NCI-H1105 treated with DMSO at 0.1 percent for 48 hours (cell line): ENCODE measurements at regions not wholly inside any gene's neighbourhood (a gene's known extent, or its start where the extent isn't known, plus 50 kb on each side); places are given as distances from the start of the nearest gene placed in this dataset.
"Not testable (repeated sequence)": the region's sequence is repeated elsewhere in the genome, so short reads cannot be mapped to it uniquely, and the experiment has no call there.

ENCODE experiments used
- DNase-seq: peaks from one replicate; lab custom pipeline; 2025; lab: John Stamatoyannopoulos, UW

GRCh38 chr5:177941386-177941785, 54.7 kb downstream of the PROP1 start:
- DNase-seq: not testable (repeated sequence)

- peak; percentile 13 for DNase-seq
Observed at GRCh38 chr5:177939246-177940171, 56.5 kb downstream of the PROP1 start.

DNA sequence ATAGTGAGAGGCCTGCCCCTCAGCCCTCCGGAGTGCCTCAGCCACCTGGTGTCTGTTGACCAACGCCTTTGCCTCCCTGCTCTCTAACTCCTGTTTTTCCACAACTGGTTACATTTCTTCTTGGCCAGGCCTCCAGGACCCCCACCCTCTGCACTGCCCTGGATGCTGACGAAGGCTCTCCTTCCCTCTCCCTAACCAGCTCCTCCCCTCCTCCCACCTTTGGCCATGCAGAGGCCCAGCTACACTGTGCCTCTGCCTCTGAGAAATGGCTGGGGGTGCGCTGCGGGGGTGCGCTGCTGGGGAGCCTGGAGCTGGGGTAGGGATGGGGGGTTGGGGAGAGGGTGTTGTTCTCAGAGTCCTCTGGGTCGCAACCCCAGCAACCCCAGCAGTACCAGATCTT, 57.3 kb downstream of the PROP1 start:
- DNase-seq: not testable (repeated sequence)

- DNase-seq: not testable (repeated sequence)
Observed at GRCh38 chr5:177934233-177934632, 61.8 kb downstream of the PROP1 start.

- DNase-seq: not testable (repeated sequence)
Observed at GRCh38 chr5:177930269-177931022, 65.6 kb downstream of the PROP1 start.

- not testable (repeated sequence) for DNase-seq
Observed at GRCh38 chr5:177929618-177930017, 66.4 kb downstream of the PROP1 start.

GRCh38 chr5:177927500-177927899, 68.5 kb downstream of the PROP1 start:
- DNase-seq: not testable (repeated sequence)

GRCh38 chr5:177924577-177924976, 71.5 kb downstream of the PROP1 start:
- not testable (repeated sequence) for DNase-seq

DNA sequence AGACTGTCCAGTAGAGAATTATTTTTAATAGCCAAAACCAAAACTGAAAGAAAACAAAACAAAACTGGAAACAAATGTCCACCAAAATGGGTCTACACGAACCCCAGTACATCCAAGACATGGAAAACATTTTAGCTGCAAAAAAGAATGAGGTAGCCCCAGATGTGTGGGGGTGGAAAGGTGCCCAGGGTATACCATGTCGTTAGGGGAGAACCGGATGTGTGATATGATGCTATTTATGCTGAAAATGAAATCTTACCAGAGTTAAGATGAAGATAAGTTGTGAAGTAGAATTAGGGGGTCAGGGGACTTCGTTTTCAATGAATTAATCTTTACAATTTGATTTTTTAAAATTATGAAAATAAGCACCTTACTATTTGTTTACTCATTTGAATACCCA, 72.2 kb downstream of the PROP1 start:
- not testable (repeated sequence) for DNase-seq

DNA sequence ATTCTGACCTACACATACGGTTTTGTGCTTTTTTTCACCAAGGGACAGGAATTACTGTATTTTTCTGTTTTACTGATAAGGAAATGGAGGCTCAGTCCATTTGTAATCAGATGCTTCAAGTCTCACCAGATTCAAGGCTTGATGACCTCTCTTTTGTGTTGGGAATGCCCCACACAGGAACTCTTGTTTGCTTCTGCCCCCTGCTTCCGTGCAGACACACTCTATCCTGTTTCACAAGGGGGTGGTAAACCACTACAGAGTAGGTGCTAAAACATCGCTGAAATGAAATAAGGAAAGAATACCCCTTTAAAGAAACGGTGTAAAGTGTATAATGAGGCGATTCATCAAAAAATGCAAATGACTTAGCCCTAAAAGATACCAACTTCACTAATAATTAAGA, 72.9 kb downstream of the PROP1 start:
- DNase-seq: not testable (repeated sequence)

GRCh38 chr5:177909261-177909660, 86.8 kb downstream of the PROP1 start:
- DNase-seq: not testable (repeated sequence)

DNA sequence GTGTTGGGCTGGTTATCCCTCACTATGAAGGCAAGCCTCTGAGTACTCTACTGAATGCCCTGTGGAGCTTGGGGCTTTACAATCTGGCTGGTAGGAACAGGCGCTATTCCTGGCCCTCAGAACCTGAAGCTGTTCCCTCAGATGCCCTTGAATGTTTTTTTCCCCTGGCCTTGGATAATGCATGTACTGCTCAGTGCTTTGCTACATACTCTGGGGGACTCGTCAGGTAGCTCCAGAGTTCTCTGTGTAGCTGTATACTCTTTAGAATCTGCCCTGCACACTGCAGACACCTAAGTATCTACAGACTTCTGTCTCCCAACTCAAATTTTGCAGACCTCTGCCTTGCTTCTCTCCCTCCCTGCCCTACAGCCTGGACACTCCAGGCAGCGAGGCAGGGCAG, 93.2 kb downstream of the PROP1 start:
- not testable (repeated sequence) for DNase-seq

GRCh38 chr5:177900066-177900465, 96.0 kb downstream of the PROP1 start:
- DNase-seq: not testable (repeated sequence)

DNA sequence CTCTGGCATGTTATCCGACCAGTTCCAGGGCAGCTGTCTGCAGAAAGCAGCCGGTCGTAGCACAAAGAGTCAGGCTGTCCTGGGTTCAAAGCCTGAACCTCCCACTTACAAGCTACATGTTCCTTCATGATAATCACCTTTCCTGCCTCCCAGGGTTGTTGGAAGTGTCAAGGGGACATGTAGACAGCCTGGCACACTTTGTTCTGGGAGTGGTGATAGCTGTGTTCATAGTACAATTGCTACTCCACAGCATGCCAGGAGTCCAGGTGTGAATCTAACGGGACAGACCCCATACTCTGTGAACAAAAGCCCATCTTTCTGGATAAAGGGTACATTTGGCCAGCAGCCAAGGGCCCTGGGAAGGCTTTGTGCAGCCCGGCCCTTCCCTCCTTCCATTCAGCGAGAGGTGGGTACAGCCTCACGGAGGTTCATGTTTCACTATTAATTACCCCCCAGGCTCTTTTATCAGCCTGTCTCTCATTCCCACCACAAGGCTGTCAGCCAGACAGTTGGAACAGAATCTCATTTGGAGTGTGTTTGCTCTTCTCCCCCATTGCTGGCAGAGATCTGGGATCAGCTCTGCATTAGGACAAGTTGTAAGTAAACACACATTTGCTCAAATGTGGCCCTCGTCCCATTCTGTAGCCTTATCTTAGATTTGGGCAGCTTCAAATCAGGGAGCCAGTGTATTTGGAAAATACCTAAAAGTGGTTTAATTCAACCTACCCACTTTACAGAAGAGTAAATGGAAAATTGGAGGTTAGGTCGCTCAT, 101.2 kb downstream of the PROP1 start:
- DNase-seq: not testable (repeated sequence)

DNA sequence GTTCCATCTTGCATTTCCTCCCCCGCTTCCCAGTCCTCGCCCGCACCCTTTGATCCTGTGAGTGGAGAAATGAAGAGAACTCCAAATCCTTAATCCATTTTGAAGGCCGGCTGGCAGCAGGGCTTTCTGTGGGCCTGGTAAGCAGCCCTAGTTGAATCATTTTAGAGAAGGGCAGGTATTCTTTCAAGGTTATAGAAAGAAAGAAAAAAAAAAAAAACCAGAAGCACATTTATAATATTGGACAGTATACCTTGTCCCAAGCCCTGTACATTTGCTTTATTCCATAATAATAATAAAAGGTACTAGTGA, 103.7 kb downstream of the PROP1 start:
- not testable (repeated sequence) for DNase-seq

DNA sequence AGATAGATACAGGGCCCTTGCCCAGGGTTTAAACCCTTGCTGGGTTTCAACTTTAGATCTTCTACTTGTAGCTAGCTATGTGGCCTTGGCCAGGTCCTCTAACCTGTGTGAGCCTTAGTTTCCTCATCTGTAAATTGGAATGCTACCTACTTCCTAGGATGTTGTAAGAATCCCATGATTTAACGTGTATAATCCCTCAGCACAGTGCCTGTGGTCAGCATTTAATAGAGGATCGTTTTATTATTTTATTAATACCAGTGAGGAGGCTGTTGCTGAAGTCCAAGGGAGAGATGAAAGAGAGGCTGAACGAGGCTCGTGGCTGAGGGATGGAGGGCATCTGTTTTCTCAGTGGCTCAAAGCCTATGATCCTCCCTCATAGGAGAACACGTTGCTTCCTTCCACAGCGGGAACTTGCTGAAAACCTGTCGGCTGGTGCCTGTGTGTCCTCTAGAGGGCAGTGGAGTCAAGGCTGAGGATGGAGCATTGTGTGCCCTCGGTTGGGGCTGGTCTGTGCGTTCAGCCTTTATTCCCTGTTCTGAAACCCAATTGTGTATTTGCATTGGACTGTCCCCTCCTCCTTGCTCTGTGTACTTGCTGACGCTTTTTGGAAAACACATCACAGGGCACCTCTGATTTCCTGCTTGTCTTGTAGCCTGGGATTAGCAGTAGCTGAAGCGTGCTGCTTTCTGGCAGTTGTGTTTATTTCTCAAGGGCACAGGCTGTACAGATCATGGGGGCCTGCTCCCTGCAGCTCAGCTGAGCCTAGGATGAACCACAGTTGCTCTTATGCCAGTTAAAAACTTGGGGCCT, 104.3 kb downstream of the PROP1 start:
- not testable (repeated sequence) for DNase-seq

DNA sequence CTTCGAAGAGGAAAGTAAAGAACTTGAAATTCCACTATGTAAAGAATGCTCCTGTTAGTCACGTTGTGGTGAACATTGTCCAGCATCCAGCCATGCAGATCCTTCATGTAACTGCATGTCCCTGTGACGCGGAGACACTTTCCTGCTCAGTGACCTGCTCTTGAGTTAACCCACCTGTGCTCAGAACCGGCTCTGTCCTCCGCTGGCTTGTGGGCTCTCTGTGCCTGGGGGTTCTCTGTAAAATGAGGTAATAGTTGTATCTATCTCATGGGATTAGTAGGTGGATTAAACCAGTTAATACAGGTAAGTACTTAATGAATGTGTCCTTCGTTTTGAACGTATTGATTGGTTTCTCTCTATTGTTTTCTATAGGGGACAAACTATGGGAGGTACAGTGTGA, 100.6 kb upstream of the FAM153A start:
- not testable (repeated sequence) for DNase-seq

DNA sequence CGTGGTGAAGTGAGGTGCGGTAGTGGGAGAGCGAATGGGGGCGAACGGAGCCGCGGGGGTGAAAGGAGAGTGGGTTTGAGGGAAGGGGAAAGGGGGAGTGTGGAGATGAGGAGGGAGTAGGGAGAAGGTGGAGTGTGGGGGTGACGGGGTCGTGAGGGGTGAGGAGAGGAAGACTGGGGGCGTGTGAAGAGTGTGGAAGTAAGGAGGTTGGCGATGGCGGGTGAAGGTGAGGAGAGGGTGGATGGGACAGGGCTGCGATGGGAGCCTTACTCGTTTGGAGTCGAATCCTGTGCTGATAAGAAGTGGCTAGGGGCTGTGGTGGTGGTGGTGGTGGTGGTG, 93.2 kb upstream of the FAM153A start:
- not testable (repeated sequence) for DNase-seq

DNA sequence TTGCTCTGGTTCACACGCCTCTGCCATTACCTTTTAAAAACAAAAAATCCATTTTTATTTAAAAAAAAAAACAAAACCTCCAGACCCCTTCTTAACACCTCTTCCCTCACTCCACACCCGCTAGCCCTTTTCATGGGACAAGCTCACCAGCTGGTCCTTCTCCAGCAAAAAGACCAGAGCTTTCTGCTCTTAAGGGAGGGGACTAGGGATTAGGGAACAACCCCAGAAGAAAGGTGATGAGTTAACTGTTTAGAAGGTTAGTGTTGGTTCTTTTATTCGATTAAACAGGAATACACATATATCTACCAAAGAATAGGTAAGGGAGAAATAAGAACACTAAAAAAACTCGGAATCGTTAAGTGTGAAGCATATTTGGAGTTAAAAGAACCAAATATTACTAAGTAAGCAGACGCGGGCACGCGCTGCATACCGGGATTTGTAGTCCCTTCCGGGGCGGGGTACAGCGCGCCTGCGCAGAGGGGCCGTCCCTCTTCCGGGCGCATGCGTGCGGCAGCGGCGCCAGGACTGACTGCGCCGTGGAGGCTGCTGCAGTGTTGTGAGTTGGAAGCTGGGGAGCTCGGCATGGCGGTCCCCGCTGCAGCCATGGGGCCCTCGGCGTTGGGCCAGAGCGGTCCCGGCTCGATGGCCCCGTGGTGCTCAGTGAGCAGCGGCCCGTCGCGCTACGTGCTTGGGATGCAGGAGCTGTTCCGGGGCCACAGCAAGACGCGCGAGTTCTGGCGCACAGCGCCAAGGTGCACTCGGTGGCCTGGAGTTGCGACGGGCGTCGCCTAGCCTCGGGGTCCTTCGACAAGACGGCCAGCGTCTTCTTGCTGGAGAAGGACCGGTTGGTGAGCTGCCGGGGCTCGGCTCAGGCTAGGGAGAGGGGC, 92.6 kb upstream of the FAM153A start:
- DNase-seq: not testable (repeated sequence)

GRCh38 chr5:177863822-177864446, 81.2 kb upstream of the FAM153A start:
- not testable (repeated sequence) for DNase-seq
